GM12878 (cell line): ENCODE measurements at regions not wholly inside any gene's neighbourhood (a gene's known extent, or its start where the extent isn't known, plus 50 kb on each side); places are given as distances from the start of the nearest gene placed in this dataset.
"Not testable (repeated sequence)": the region's sequence is repeated elsewhere in the genome, so short reads cannot be mapped to it uniquely, and the experiment has no call there.

Experiments
- ATAC-seq: fragments of 200-7000 bp; cut with Tn5 transposase; 3 replicates; pipeline ENCODE4 v1.9.1; 2020; ENCODE audit warnings: mild to moderate bottlenecking, moderate library complexity
- BruUV-seq: library from RNA; stranded (reverse); fragments of 400-500 nt; replicated peaks from 2 replicates; lab custom pipeline; 2021; lab: Mats Ljungman, UMichigan
- CTCF ChIA-PET: fragments of 300-600 bp; sonication (Branson Sonifier 250); formaldehyde crosslinking; extraction: SDS; loops from one replicate; lab custom pipeline; 2021; ENCODE audit warnings: inconsistent platforms; lab: Yijun Ruan, JAX
- POLR2A ChIA-PET: fragments of 350-600 bp; formaldehyde crosslinking; extraction: SDS; loops from one replicate; lab custom pipeline; 2021; ENCODE audit warnings: inconsistent platforms; lab: Charles Lee
- RAD21 ChIA-PET: fragments of 300-600 bp; sonication (Branson Sonifier 250); formaldehyde crosslinking; loops from one replicate; lab custom pipeline; 2023; ENCODE audit warnings: antibody characterized with exemption; ENCODE audit not compliant: unreplicated experiment; lab: Charles Lee
- SMC1A ChIA-PET: fragments of 300-600 bp; sonication (Branson Sonifier 250); formaldehyde crosslinking; loops from one replicate; lab custom pipeline; 2023; ENCODE audit not compliant: unreplicated experiment, uncharacterized antibody; lab: Charles Lee
- DNase-seq: peaks from one replicate; pipeline ENCODE4 v3.0.0-alpha.2; 2011; ENCODE audit warnings: low read depth, low spot score
- FAIRE-seq: peaks from 3 replicates; lab custom pipeline; 2011; peaks lifted over from hg19 to GRCh38; lab: Jason Lieb, UNC
- H2AFZ ChIP-seq: 2 replicates; pipeline ENCODE4 v1.6.0; 2011; ENCODE audit warnings: low read depth, low read length, control low read depth; ENCODE audit not compliant: control insufficient read depth
- H3K27ac ChIP-seq: 2 replicates; pipeline ENCODE4 v1.5.1; 2011; ENCODE audit warnings: control low read depth; ENCODE audit not compliant: control insufficient read depth, insufficient read depth
- H3K27me3 ChIP-seq, 2 experiments: replicated peaks in 1 of 2; 2 replicates each; pipeline versions ENCODE4 v1.6.0 to v1.6.1; 2011; ENCODE audit warnings: low read length in 1 of 2; ENCODE audit not compliant: control insufficient read depth in 2 of 2, insufficient read depth in 2 of 2
- H3K36me3 ChIP-seq, 2 experiments: 2 replicates each; pipeline ENCODE4 v1.5.1; 2011; ENCODE audit warnings: low read length in 1 of 2; ENCODE audit not compliant: control insufficient read depth in 2 of 2, insufficient read depth in 2 of 2
- H3K4me1 ChIP-seq: 2 replicates; pipeline ENCODE4 v1.6.1; 2011; ENCODE audit warnings: mild to moderate bottlenecking, low read length, moderate library complexity, mixed read lengths; ENCODE audit not compliant: control insufficient read depth, insufficient read depth
- H3K4me2 ChIP-seq: 2 replicates; pipeline ENCODE4 v1.6.0; 2011; ENCODE audit warnings: control low read depth; ENCODE audit not compliant: control insufficient read depth, insufficient read depth
- H3K4me3 ChIP-seq: fragments of 200-600 bp; sonication (generic); 2 replicates; pipeline ENCODE4 v1.5.1; 2016
- H3K79me2 ChIP-seq: 2 replicates; pipeline ENCODE4 v1.6.0; 2011; ENCODE audit warnings: low read length; ENCODE audit not compliant: control insufficient read depth, insufficient read depth
- H3K9ac ChIP-seq: 2 replicates; pipeline ENCODE4 v1.8.0; 2011; ENCODE audit warnings: low read length, control low read depth, mixed read lengths; ENCODE audit not compliant: control insufficient read depth, insufficient read depth
- H3K9me3 ChIP-seq: replicated peaks from 3 replicates; pipeline ENCODE4 v1.5.1; 2011; ENCODE audit warnings: mild to moderate bottlenecking, low read length; ENCODE audit not compliant: control insufficient read depth, insufficient read depth
- H4K20me1 ChIP-seq: 2 replicates; pipeline ENCODE4 v1.6.0; 2011; ENCODE audit not compliant: control insufficient read depth, insufficient read depth
- BCL11A ChIP-seq: IDR thresholded peaks from 2 replicates; pipeline ENCODE4 v1.6.1; 2011; ENCODE audit warnings: low read depth, low read length
- ELK1 ChIP-seq: IDR thresholded peaks from 2 replicates; pipeline ENCODE4 v1.6.1; 2012; ENCODE audit warnings: low read depth, low read length, improper control_type of control experiment
- EP300 ChIP-seq, 2 experiments: fragments of 150-350 bp in 1 of 2; IDR thresholded peaks; 2 replicates each; pipeline ENCODE4 v1.6.1; 2011 to 2012; ENCODE audit warnings: low read depth in 2 of 2, low read length in 2 of 2, borderline replicate concordance in 1 of 2, improper control_type of control experiment in 1 of 2, inconsistent platforms in 1 of 2; ENCODE audit not compliant: control insufficient read depth in 1 of 2
- HDAC2 ChIP-seq: fragments of 200-600 bp; sonication (generic); IDR thresholded peaks from 2 replicates; pipeline ENCODE4 v1.6.1; 2017
- HDAC6 ChIP-seq: fragments of 200-600 bp; sonication (generic); IDR thresholded peaks from one replicate; pipeline ENCODE4 v1.8.0; 2017; ENCODE audit warnings: antibody characterized with exemption; ENCODE audit not compliant: unreplicated experiment
- SP1 ChIP-seq: IDR thresholded peaks from one replicate; pipeline ENCODE4 v1.6.1; 2011; ENCODE audit warnings: low read depth, low read length
- SUZ12 ChIP-seq: fragments of 200-600 bp; sonication (generic); IDR thresholded peaks from one replicate; pipeline ENCODE4 v1.6.1; 2018; ENCODE audit warnings: antibody characterized with exemption, mild to moderate bottlenecking; ENCODE audit not compliant: unreplicated experiment
- WRNIP1 ChIP-seq: IDR thresholded peaks from 2 replicates; pipeline ENCODE4 v1.6.1; 2011; ENCODE audit warnings: low read depth, low read length, improper control_type of control experiment, borderline replicate concordance
- ZBTB40 ChIP-seq: fragments of 450-650 bp; IDR thresholded peaks from 2 replicates; pipeline ENCODE4 v1.6.1; 2016; ENCODE audit warnings: mild to moderate bottlenecking, moderate library complexity, borderline replicate concordance
- WGBS: methylation state at CpG from one replicate; pipeline ENCODE4 v1.1.6; 2016; ENCODE audit warnings: low lambda C conversion rate; ENCODE audit not compliant: insufficient replicate concordance, insufficient coverage; ENCODE audit errors: missing lambda C conversion rate; 5-methylcytosine and 5-hydroxymethylcytosine counted together
- in situ Hi-C: fragments of 300-500 bp; cut with MboI; formaldehyde crosslinking; loops from 9 replicates; pipeline ENCODE4 v1.14.3; 2018; ENCODE audit warnings: mixed read lengths
- intact Hi-C: fragments of 100-400 bp; cut with micrococcal nuclease; formaldehyde crosslinking; loops from one replicate; pipeline ENCODE4 v1.14.2; 2022; ENCODE audit not compliant: unreplicated experiment

GRCh38 chr20:12248481-12248880, 330.8 kb downstream of the BTBD3 start:
- in situ Hi-C loops: no loop called here

GRCh38 chr20:12250661-12251060, 333.0 kb downstream of the BTBD3 start:
- H3K36me3 ChIP-seq, SMC1A ChIA-PET, H4K20me1 ChIP-seq, H3K9ac ChIP-seq, RAD21 ChIA-PET, CTCF ChIA-PET, H2AFZ ChIP-seq, H3K79me2 ChIP-seq, POLR2A ChIA-PET, H3K27ac ChIP-seq, ATAC-seq, intact Hi-C loops, H3K9me3 ChIP-seq, BruUV-seq, DNase-seq, H3K4me1 ChIP-seq, H3K4me2 ChIP-seq, FAIRE-seq, H3K4me3 ChIP-seq, in situ Hi-C loops, H3K27me3 ChIP-seq: not testable (repeated sequence)
- 0% methylated on average over 1 of the region's 1 CpG for WGBS

More at GRCh38 chr20:12248481-12248880, 330.8 kb downstream of the BTBD3 start:
- H3K27me3 ChIP-seq: no peaks in the 10 kb centered on the region
- intact Hi-C loops: no loop called here
- no peaks in the 10 kb centered on the region for H3K36me3 ChIP-seq
- ChIA-PET CTCF (interaction anchor here (1.0 kb wide), 1 partner anchor 11 kb away, joined by 3 read pairs; no protein-coding TSS in a partner anchor), POLR2A (no interaction called here), RAD21 (no interaction called here), SMC1A (interaction anchor here (1.0 kb wide), 1 partner anchor 9 kb away, joined by 3 read pairs; no protein-coding TSS in a partner anchor)
- FAIRE-seq: no peak
- no TSS peak for BruUV-seq
- H3K9me3 ChIP-seq: no peaks in the 10 kb centered on the region
- 17% methylated on average over 2 of the region's 2 CpGs for WGBS
- no peak overlapping the region for H3K9ac ChIP-seq
- no peak for DNase-seq
- no peaks in the 10 kb centered on the region for H3K79me2 ChIP-seq
- no peak overlapping the region for H3K4me3 ChIP-seq
- no peak overlapping the region for H2AFZ ChIP-seq
- TF ChIP-seq WRNIP1 (no peak), BCL11A (no peak), HDAC2 (no peak), ZBTB40 (no peak), EP300 (IDR thresholded peaks at IDR 0.05; ENCODE audit: borderline replicate concordance in 1 of 2, control insufficient read depth in 1 of 2, low read depth in 2 of 2, low read length in 2 of 2) (no peak), SP1 (no peak), ELK1 (no peak), SUZ12 (no peak), HDAC6 (no peak)
- no peaks in the 10 kb centered on the region for H4K20me1 ChIP-seq
- H3K4me1 ChIP-seq: no peaks in the 10 kb centered on the region
- H3K4me2 ChIP-seq: no peak overlapping the region
- ATAC-seq: no peak
- H3K27ac ChIP-seq: no peak overlapping the region
